Fibroblast of skin of right quadriceps (primary cell): ENCODE measurements at regions not wholly inside any gene's neighbourhood (a gene's known extent, or its start where the extent isn't known, plus 50 kb on each side); places are given as distances from the start of the nearest gene placed in this dataset.
A peak's percentile ranks its signal among the peaks of the same experiment; 100 is the strongest.

Experiments used
- DNase-seq: peaks from one replicate; pipeline ENCODE4 v3.0.0-alpha.2; 2013

DNA sequence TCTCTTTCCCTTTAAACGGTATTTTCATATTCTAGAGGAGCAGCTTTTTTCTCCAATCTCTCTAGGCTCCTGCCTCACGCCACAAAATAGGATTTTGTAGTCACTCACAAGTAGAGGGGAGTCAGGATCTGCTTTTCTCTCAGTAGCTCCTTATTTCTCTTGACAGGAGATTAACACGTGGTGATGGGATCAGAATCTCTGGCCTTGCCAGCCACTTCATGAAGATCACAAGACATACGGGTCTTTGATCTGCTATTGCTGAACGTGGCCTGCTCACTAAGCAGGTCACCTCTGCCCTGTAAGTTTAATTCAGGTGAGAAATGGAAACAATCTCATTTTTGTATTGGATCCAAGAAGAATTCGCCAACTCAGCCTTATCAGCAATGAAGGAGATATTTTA lies 257.5 kb downstream of the DIRAS2 start:
- no peak for DNase-seq

DNA sequence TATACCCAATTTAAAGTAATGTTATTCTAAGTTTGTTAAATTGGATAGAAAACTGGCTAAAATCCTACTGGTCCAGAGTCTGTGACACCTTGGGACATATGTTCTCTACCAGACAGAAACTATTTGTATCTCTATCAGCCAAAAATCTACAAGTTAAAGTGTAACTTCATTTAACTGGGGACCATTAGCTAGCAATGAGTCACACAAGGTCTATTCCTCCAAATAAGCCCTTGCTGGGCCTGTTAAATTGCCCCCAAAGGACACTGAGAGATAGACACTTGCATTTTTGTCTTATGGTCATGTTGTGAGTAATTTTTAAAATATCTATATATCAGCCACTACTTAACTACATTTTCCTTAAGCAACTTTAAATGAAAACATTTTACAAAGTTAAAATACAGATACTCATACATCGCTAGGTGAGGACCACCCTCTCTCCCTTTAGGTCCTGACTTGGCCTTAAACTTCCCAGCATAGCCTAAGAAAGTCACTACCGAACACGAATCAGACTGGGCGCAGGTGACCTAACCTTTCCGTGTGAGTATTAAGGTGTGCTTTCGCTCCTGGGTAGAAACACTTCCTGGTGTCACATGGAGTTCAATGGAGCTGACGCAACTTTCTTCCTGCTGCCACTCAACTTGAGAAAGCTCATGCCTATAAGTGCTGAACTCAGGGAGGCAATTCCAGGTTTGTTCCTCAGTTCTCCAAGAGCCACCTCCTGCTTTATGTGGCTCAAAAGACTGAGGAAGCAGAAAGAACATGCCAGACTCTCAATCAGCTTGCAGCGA lies 249.1 kb downstream of the DIRAS2 start:
- peak; percentile 60 for DNase-seq

DNA sequence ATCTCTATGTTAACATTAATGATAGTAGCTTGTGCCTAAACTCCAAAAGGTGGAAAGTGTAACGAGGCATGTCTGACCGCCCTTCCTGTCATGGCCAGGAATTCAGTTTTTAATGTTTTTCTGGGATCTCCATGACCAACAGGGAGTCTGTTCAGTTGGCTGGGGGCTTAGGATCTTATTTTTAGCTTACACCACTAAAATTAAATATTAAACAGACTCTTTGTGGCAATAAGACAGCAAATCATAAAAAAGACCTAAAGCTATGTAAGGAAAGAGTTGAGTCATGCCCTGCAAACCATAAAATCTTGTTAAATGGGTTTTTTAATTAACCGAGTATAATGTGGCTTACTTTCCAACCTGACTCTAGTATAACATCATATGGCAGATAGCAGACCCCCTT lies 247.8 kb downstream of the DIRAS2 start:
- peak; percentile 18 for DNase-seq

DNA sequence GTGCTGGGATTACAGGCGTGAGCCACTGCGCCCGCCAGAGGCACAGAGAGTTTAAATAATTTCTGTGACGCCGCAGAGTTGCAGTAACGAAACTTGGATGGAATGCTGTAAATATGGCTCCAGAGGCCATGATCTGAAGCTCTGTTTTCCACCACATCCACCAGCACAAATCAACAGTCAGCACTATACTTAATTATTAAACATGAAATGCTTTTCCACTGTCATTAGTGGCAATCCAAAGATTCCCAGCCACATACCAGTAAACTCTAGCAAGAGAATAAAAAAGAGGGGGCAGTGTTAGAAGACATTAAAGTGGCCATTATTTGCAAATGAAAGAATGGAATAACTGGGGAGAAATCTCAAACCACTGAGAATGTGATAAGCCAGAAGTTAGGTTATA lies 242.5 kb downstream of the DIRAS2 start:
- no peak for DNase-seq

DNA sequence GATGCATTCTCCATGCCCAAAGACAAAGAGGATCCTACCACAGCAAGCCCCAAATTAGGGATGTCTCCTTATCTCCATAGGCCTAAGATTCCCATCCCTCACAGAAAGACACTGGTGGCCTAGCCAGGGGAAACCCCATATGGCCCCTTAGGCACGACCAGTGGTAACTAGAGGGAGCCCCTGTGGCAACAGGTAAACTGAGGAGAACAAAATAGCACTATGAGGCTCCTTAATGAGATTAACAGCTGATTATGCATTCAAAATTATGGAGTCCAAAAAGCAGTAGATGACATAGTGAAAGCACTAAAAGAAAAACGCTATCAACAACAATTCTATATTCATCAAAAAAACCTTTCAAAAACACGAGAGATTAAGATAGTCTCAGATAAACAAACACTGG lies 234.0 kb downstream of the DIRAS2 start:
- no peak for DNase-seq

DNA sequence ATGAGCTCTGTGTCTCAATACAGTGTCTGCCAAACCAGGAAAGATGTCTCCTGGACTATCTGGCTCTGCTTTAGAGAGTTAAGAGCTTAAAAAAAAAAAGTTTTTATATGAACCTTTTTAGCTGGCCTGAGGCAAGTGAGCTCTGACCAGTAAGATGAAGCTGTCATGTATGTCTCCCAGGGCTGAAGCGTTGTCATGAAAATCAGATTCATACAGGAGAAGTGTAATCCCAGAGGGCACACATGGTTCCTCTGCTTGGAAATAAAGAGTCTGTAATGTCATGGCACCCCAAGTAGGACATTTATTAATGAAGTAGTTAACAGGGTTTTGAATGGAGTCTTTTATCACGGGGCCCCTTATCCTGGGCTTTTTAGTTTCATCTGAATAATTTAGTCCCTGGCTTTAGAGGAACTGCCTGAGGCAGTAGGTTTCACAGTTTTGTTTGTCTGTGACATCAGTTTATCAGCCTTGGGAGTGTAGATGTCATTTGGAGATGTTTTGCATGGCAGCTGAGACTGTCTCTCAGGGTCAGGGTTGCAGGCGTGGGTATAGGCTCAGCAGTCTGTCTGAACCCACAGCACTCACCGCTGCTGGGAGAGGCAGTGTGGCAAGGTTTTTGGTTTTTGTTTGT lies 223.3 kb downstream of the DIRAS2 start:
- DNase-seq: no peak

DNA sequence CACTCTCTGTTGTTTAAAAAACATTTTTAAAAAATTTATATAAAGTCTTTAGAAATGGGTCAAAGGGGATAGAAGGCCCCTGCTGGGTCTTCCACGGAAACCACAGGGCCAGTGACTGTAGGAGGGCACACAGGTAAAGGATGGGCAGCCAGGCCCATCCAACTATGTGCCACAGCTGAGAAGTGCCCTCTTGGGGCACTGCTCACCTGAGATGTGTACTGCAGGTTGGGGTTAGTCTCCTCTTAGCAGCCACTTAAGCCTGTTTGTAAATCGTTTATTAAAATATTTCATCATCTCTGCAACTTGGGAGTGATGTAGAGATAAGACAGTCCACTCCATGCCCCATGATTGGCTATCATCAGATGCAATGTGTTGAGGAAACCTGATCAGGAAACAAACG lies 222.4 kb downstream of the DIRAS2 start:
- no peak for DNase-seq

DNA sequence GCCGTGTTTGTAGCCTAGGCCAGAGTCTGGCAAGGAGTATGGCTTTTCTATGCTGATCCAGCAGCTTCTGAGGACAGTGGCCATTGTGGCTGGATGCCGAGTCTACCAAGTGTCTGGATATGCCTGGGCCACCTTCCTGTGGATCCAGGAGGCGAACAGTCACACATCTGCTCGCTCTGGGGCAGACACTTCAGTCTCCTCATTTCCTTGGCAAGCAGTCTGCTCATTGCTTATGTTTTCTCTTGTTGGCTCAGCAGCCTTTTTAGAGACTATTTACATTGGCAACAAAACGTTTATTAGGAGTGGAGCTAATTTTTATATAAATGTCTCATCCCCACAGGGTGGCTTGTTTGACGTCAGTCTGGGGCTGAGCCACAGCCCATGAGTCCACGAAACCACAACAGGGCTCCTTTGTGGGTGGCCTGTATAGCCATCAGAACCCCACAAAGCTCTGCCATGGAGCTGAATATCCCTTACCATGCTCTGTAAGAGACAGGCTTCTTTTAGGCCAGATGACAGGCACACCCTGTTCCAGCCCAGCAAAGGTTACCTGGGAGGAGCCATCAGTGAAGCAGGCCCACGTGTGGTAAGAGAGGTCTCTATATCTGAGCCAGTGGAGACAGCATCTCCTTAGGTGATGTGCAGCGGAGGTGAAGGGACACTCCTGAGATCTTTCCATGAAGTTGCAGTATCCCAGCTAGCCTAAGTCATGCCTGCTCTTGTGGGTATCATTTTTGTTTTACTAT lies 221.7 kb downstream of the DIRAS2 start:
- DNase-seq: no peak

DNA sequence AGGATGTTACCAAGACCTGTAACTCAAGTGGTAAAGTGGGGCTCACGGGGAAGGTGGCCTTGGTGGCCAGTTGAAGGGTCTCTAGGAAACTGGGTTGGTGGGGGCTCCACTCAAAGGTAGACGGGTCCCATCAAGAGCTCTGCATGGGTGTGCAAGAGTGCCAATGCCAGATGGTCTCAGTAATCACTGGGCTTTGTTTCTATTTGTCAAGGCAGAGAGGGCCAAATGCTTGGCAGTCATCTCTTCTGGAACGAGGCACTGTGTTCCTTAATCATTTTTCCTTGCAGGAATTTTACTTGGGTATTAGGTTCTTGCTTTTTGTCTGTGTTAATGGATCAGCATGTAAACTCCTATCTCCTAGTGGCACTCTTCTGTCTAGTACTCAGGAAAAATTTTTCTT lies 220.8 kb downstream of the DIRAS2 start:
- no peak for DNase-seq

DNA sequence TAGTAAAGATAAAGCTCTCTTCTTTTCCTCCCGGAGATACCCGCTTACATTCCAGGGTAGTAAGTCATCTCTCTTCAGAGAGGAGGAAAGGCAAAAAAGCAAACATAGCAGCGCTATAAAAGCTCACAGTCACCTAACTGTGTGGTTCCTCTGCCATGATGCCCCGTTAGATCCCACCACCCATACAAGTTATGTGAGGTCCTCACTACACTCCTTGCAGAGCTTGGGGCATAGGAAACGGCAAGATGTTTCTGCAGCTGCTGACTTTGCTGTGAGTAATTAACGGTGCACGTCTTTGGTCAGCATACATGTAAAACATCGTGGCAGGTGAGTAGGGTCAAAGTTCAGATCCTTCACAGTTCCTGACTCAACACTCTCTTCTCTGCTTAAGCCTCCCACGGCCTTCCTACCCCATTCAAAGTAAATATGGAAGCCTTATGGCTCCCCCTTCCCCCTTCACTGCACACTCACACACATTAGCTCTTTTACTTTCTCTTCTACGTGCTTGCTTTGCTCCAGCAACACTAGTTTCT lies 218.9 kb downstream of the DIRAS2 start:
- no peak for DNase-seq

DNA sequence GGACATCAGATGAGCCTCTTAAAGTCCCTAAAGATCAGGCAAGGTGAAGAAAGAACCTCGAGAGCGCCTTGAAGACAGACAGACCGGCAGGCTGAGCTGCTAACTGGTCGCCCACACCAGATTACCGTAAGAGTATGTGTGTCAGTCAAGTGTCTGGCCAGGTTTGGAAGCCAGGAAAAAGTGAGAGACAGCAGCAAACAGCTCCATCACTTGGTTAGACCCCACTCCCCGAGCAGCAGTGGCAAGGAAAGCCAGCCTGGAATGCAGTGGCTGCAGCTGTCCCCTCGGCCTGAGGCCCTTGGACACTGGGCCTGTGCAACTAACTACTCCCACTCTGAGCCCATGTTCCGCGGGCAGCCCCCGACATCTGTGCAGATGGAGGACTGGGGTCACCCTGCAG lies 214.1 kb downstream of the DIRAS2 start:
- no peak for DNase-seq

DNA sequence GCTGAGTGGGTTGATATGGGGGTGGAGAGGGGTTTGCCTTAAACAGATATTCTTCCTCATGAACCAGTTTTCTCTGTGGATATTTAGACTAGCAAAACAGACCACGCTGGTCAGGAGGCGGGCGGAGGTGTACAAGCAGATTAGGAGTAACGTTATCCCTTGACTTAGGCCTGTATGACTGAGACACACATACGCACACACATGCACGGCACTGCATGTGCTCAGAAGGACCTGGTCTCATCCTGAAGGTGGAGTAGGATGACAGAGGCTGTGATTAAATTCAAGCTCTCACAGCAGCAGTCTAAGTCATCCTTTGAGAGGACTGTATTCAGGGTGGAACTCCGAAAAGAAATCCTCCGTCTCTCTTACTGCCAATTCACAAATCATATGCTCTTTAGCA lies 209.7 kb downstream of the DIRAS2 start:
- peak; percentile 11 for DNase-seq

DNA sequence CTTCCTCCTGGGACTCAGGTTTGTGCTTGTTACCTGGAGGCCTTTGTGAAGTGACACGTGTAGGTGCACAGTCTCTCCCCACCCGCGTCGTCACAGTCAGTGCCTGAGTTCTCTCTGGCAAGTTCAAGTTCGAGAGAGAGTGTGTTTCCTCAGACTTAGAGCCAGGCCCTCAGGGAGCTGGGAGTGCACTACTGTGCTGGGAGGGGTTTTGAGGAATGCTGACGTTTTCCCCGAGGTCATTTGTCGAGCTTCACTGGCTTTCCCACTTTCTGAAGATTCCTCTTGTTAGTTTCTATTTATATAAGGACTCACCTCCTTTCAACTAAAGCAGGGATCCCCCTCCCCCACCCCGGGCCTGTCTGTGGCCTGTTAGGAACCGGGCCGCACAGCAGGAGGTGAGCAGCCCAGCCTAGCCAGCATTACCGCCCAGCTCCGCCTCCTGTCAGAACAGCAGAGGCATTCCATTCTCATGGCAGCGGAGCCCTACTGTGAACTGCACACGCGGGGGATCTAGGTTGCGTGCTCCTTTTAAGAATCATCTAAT lies 209.2 kb downstream of the DIRAS2 start:
- peak; percentile 77 for DNase-seq

DNA sequence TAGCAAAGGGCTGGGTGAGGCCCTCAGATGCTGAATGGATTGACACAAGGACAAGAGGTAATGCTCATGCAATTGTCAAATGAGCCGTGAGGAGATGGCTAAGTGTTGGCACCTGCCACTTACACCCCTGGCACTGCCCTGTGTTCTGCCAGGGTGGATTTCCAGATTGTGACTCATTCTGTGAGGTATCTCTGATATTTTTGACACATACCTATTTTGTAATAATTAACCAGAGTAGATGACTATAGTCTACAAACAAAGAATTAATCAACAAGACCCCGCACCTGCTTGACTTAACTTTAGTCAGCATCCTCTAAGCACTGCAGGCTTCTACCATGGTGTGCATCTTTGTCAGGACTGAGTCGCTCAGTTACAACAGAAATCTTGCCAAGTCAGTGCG lies 200.8 kb downstream of the DIRAS2 start:
- no peak for DNase-seq

DNA sequence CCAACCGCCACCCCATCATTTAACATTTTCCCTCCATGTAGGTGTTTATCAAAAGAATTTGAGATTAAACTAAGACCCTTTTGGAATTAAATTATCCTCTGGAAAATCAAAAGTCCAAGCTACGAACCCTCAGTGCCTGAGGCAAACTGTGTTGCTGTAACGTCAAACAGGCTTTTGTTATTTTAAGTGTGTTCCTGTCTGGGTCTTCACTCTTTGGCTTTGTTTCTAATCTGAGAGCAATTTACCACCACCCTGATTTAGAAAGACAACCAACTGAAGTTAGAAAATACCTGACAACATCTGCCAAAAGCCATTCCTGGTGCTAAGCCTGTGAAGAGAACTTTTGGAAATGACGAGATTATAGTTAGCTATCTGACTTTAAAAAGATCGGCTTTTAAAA lies 199.9 kb downstream of the DIRAS2 start:
- DNase-seq: no peak

DNA sequence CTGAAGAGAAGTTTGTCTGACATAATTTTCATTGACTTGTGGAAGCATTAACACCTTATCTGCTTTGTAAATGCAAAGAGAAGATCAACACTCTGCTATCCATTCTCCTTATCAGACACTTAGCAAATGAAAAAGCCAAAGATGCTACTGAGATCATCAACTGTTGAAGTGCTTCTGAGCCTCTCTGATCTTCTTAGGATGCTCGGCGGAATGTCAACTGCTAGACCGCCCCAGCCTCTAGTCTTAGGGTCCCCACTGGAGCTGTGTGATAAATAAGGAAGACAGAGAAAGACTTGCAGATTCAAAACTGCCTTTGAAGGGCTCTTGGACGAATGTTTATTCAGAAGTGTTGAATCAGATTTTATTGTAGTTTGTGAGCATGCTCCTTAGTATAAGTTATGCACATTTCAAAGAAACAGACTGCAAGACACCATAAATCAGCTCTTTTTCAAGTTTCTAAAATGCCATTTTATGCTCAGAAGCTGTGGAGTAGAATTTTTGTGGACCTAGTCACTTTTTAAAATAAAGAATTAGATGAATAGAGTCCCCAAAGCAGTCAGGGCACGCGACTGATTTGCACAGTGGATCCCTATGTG lies 197.9 kb downstream of the DIRAS2 start:
- DNase-seq: no peak

DNA sequence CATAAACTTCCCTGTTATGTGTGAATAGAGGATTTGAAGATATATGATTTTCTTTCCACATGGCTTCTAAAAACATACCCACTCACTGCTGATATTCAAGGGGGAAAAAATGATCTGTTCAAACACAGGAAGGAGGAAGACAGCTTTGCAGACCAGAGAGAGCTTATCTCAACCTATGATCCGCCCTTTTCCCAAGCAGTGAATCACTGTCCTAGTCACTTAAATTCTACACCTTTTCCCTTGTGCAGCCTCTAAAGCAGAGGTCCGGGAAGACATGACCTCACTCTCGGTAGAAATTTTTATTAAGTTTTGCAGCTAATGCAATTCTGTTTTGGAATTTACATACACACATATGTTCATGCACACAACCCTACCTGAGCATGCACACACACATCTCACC lies 197.2 kb downstream of the DIRAS2 start:
- DNase-seq: no peak

DNA sequence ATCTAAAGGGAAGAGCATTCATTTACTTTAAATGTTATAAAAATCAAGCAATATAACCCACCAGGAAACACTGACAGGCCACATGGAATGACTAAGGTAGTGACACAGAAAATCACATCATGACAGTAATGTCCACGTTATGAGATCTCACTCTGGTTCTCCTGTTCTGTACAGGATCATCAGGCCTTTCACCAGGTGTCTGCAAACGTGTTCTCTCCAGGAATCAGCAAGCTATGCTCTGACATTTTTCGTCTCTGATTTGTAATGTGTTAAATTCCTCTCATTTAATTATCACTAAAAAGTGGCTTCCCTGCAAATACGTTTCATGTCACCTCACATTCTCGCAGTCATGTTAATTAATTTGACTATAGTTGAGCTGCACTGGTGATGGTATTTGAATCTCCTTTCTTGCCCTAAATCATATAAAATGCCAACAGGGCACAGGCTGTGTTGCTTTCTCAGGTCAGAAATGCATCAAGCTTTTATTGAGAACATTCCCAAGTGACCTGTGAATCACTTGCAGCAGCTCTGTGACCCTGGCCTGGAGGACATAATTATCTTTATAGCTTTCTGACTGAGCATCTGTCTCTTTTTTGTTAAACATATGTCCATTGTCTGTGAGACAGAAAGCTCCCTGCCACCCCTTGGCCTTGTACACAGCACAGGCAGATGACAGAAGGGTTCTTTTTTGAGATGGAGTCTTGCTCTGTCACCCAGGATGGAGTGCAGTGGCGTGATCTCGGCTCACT lies 196.2 kb downstream of the DIRAS2 start:
- DNase-seq: no peak

DNA sequence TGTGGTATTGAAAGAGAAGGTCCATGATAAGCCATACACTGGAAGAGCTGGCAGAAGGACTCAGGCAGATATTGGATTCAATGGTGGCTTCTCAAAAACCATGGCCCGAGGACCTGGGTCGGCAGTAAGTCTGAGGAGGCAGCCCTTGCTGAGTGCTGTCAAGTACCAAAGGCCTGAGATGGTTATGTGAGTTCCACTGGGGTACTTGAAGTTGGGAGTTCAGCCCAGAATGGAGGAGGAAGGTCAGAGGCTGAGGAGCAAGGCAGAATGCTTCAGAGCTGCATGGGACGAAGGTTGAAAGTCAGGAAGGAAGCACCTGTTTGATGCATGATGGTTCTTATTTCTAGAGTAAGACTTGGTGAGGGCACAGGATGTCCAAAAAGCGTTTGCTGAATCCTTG lies 194.9 kb downstream of the DIRAS2 start:
- no peak for DNase-seq

DNA sequence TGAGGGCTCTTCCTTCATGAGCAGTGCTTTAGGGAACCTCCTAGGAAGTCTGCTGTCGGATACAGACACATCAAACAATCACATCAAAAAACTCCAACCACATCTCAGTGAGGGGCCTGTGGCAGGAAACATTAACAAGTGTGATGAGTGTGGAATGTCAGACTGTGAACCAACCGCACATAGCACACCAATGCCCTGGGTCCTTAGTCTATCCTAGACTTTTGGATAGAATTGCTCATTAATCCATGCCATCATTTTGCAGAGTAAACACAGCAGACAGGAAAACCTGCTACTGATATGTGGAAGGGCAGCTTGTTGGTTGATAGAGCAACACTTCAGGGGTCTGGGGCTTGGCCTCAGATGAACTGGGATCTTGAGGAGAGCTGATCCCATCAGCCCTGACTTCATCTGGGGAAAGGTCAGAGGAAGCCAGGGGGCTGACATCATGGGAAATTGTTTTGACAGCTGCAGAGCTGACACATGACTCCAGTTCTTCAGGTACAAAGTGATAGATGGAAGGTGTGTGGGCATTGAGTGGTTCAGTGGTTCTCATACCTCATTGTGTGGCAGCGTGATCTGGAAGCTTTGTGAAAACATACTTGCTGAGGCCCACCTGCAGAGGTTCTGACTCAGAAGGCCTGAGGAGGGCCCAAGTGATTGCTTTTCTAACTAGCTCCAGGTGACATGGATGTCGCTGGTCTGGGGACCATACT lies 193.3 kb downstream of the DIRAS2 start:
- no peak for DNase-seq

DNA sequence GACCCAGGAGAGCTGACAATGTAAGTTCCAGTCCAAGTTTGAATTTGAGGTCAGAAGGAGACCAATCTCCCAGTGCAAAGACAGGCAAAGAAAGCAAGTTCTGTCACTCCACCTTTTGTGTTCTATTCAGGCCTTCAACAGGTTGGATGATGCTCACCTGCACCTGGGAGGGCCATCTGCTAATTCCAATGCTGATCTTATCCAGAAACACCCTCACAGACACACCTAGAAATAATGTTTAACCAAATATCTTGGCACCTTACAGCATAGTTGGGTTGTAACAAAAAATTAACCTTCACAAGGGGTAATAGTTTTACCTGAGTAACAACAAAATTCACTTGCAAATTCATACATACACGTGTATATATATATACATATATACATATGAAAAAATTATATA lies 190.8 kb downstream of the DIRAS2 start:
- DNase-seq: no peak

DNA sequence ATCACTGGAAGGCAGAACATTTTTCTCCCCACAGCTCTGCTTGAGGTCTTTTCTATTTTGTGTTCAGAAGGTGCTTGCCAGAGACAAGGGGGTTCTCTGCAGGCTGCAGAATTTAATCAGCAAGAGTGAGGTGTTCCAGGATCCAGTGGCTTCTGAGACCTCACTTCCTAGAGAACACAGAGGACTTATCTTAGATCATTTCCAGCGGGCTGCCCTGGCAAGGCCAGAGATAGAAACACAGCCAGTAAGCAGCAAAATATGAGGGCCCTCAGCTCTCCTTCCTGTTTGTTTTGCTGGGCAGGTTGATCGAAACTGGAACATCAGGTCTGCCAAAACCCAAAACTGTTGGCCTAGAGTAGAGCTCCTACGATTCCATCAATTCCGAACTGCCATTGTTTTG lies 187.3 kb downstream of the DIRAS2 start:
- DNase-seq: no peak
